ENCODE measurements at regions not wholly inside any gene's neighbourhood (a gene's known extent, or its start where the extent isn't known, plus 50 kb on each side); places are given as distances from the start of the nearest gene placed in this dataset.

DNA sequence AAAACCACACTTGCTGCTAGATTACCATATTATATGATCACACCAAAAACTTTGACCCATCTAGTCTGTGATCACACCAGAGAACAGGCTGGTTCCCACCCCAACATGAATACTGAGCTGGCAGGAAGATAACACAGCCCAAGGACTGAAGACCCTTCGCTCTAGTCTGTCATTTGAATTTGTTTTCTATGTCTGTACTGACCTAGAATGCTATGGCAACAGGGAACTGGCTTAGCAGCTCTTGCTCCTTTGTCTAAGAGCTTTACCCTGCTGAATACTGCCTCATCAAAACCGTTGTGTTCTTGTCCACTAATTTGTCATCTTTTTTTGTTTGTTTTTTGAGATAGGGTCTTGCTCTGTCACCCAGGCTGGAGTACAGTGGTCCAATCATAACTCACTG is 420.4 kb downstream of the AASDHPPT start (continued):
- no peak for TF ChIP-seq ZNF518A (tag by site-specific recombination; conservative IDR thresholded peaks at IDR 0.05; ENCODE audit: low read depth)
- TF ChIP-seq ZNF529 (tag by site-specific recombination; IDR thresholded peaks at IDR 0.05; ENCODE audit: insufficient replicate concordance) = no peak

- Histone ChIP-seq H3K4me1 (ENCODE audit: control insufficient read depth, insufficient read depth, low read length) (no peaks in the 10 kb centered on the region), H3K36me3 (ENCODE audit: control insufficient read depth in 2 of 2, insufficient read depth in 1 of 2, low read length in 2 of 2) (no peaks in the 10 kb centered on the region), H3K27ac (ENCODE audit: extremely low read depth, low read depth, low read length) (no peak overlapping the region), H3K9me3 (ENCODE audit: control insufficient read depth, insufficient read depth, low read depth, low read length) (no peaks in the 10 kb centered on the region), H3K4me3 (ENCODE audit: low read depth, low read length) (no peak overlapping the region)
- POLR2A ChIA-PET = no interaction called here
- CTCF ChIA-PET = interaction anchor here (0.7 kb wide), 1 partner anchor 43 kb away, joined by 3 read pairs; no protein-coding TSS in a partner anchor
- TF ChIP-seq ATF2 (tag by site-specific recombination; IDR thresholded peaks at IDR 0.05; ENCODE audit: low read depth) (no peak), ZFP37 (tag by site-specific recombination; IDR thresholded peaks at IDR 0.05) (no peak), ZFHX2 (tag by site-specific recombination; conservative IDR thresholded peaks at IDR 0.05) (no peak), ZNF174 (tag by site-specific recombination; IDR thresholded peaks at IDR 0.05) (no peak), ZNF175 (tag by site-specific recombination; IDR thresholded peaks at IDR 0.05) (no peak), ZNF221 (tag by site-specific recombination; IDR thresholded peaks at IDR 0.05; ENCODE audit: borderline replicate concordance) (no peak), ZNF354C (tag by site-specific recombination; IDR thresholded peaks at IDR 0.05; ENCODE audit: borderline replicate concordance, low read depth) (no peak), SETDB1 (IDR thresholded peaks at IDR 0.05; ENCODE audit: insufficient read length, low read length) (no peak), ZNF391 (tag by site-specific recombination; IDR thresholded peaks at IDR 0.05; ENCODE audit: borderline replicate concordance, low read depth) (no peak), ZBTB1 (tag by site-specific recombination; IDR thresholded peaks at IDR 0.05) (no peak), PRDM1 (tag by site-specific recombination; IDR thresholded peaks at IDR 0.05) (no peak), ZNF501 (tag by site-specific recombination; IDR thresholded peaks at IDR 0.05) (no peak), ZNF133 (tag by site-specific recombination; IDR thresholded peaks at IDR 0.05) (no peak), KLF17 (tag by site-specific recombination; IDR thresholded peaks at IDR 0.05) (no peak), ZSCAN30 (tag by site-specific recombination; IDR thresholded peaks at IDR 0.05) (no peak), AEBP2 (tag by site-specific recombination; IDR thresholded peaks at IDR 0.05; ENCODE audit: borderline replicate concordance) (no peak), BCL6B (tag by site-specific recombination; IDR thresholded peaks at IDR 0.05) (no peak)
- TF ChIP-seq, protein P1, sequence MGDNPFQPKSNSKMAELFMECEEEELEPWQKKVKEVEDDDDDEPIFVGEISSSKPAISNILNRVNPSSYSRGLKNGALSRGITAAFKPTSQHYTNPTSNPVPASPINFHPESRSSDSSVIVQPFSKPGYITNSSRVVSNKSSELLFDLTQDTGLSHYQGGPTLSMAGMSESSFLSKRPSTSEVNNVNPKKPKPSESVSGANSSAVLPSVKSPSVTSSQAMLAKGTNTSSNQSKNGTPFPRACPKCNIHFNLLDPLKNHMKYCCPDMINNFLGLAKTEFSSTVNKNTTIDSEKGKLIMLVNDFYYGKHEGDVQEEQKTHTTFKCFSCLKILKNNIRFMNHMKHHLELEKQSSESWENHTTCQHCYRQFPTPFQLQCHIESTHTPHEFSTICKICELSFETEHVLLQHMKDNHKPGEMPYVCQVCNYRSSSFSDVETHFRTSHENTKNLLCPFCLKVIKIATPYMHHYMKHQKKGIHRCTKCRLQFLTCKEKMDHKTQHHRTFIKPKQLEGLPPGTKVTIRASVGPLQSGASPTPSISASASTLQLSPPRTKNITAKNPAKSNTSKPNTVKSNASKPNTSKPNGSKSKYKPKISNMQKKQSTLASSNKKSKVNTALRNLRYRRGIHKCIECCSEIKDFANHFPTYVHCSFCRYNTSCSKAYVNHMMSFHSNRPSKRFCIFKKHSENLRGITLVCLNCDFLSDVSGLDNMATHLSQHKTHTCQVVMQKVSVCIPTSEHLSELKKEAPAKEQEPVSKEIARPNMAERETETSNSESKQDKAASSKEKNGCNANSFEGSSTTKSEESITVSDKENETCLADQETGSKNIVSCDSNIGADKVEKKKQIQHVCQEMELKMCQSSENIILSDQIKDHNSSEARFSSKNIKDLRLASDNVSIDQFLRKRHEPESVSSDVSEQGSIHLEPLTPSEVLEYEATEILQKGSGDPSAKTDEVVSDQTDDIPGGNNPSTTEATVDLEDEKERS (tag by site-specific recombination; IDR thresholded peaks at IDR 0.05) = no peak
- TF ChIP-seq, protein P2, sequence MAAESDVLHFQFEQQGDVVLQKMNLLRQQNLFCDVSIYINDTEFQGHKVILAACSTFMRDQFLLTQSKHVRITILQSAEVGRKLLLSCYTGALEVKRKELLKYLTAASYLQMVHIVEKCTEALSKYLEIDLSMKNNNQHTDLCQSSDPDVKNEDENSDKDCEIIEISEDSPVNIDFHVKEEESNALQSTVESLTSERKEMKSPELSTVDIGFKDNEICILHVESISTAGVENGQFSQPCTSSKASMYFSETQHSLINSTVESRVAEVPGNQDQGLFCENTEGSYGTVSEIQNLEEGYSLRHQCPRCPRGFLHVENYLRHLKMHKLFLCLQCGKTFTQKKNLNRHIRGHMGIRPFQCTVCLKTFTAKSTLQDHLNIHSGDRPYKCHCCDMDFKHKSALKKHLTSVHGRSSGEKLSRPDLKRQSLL (tag by site-specific recombination; IDR thresholded peaks at IDR 0.05) = no peak
These were observed 426.4 kb downstream of the AASDHPPT start for GRCh38 chr11:106503901-106504300.

Measured in HEK293 (cell line).